Astrocyte of the cerebellum (primary cell): ENCODE measurements at regions not wholly inside any gene's neighbourhood (a gene's known extent, or its start where the extent isn't known, plus 50 kb on each side); places are given as distances from the start of the nearest gene placed in this dataset.

Experiments
- DNase-seq: peaks from one replicate; pipeline ENCODE4 v3.0.0-alpha.2; 2011; ENCODE audit warnings: low read depth
- H3K4me3 ChIP-seq: 2 replicates; pipeline ENCODE4 v1.5.1; 2011; ENCODE audit warnings: mild to moderate bottlenecking, low read depth, low read length, moderate library complexity
- CTCF ChIP-seq: IDR thresholded peaks from 2 replicates; pipeline ENCODE4 v1.5.1; 2012; ENCODE audit warnings: low read length, low read depth, moderate library complexity, mild to moderate bottlenecking; ENCODE audit errors: missing control alignments
- in situ Hi-C: cut with HindIII; loops from 2 replicates; pipeline ENCODE4 v1.10.0; 2017; ENCODE audit warnings: low sequenced_read_pairs

- no peak overlapping the region for H3K4me3 ChIP-seq
- no peak for DNase-seq
- in situ Hi-C loops: no loop called here
- no peak for TF ChIP-seq CTCF
These were observed 401.5 kb upstream of the GOLIM4 start for GRCh38 chr3:168497183-168497582.

- no peak for DNase-seq
- in situ Hi-C loops: no loop called here
- H3K4me3 ChIP-seq: no peak overlapping the region
- TF ChIP-seq CTCF: no peak
These were observed 400.2 kb upstream of the GOLIM4 start for GRCh38 chr3:168495932-168496331.

GRCh38 chr3:168495270-168495669 lies 399.5 kb upstream of the GOLIM4 start:
- no peak overlapping the region for H3K4me3 ChIP-seq
- DNase-seq: no peak
- no peak for TF ChIP-seq CTCF
- in situ Hi-C loops: no loop called here

GRCh38 chr3:168493412-168494205 lies 397.9 kb upstream of the GOLIM4 start:
- H3K4me3 ChIP-seq: no peak overlapping the region
- no peak for DNase-seq
- in situ Hi-C loops: no loop called here
- no peak for TF ChIP-seq CTCF

- H3K4me3 ChIP-seq: no peak overlapping the region
- no peak for TF ChIP-seq CTCF
- in situ Hi-C loops: no loop called here
- DNase-seq: no peak
These were observed 395.3 kb upstream of the GOLIM4 start for GRCh38 chr3:168490981-168491380.

GRCh38 chr3:168489301-168489700 lies 393.6 kb upstream of the GOLIM4 start:
- H3K4me3 ChIP-seq: no peak overlapping the region
- in situ Hi-C loops: no loop called here
- no peak for TF ChIP-seq CTCF
- DNase-seq: no peak
